ENCODE measurements at regions not wholly inside any gene's neighbourhood (a gene's known extent, or its start where the extent isn't known, plus 50 kb on each side); places are given as distances from the start of the nearest gene placed in this dataset.

DNA sequence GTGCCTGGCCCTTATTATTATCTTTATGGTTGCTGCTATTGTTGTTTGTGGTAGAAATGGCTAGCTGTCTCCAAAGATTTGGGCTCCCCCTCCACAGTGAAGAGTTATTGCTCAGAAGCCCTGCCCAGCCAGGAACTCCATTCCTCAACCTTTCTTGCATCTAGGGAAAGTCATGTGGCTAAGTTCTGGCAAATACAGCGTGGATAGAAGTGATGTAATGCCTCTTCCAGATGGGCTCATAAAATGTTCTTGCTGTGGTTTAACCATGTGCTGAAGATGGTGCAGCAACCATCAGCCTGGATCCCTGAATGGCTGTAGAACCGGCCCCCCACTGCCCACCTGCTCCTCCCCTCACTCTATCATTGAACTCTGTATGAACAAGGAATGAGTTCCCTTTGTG is 203.5 kb upstream of the E2F8 start:
- Histone ChIP-seq H3K27me3 (replicated peaks) (no peaks in the 10 kb centered on the region), H3K27ac (no peak overlapping the region), H3K4me3 (ENCODE audit: low read depth, low read length) (no peak overlapping the region), H3K36me3 (replicated peaks) (no peaks in the 10 kb centered on the region)
- in situ Hi-C loops (cut with HindIII; ENCODE audit: low pct_ligation_motif_present, low sequenced_read_pairs) = no loop called here
- TF ChIP-seq, protein P1, sequence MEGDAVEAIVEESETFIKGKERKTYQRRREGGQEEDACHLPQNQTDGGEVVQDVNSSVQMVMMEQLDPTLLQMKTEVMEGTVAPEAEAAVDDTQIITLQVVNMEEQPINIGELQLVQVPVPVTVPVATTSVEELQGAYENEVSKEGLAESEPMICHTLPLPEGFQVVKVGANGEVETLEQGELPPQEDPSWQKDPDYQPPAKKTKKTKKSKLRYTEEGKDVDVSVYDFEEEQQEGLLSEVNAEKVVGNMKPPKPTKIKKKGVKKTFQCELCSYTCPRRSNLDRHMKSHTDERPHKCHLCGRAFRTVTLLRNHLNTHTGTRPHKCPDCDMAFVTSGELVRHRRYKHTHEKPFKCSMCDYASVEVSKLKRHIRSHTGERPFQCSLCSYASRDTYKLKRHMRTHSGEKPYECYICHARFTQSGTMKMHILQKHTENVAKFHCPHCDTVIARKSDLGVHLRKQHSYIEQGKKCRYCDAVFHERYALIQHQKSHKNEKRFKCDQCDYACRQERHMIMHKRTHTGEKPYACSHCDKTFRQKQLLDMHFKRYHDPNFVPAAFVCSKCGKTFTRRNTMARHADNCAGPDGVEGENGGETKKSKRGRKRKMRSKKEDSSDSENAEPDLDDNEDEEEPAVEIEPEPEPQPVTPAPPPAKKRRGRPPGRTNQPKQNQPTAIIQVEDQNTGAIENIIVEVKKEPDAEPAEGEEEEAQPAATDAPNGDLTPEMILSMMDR (IDR thresholded peaks at IDR 0.05; ENCODE audit: low read depth, low read length, missing control alignments) = no peak
- DNase-seq = no peak

DNA sequence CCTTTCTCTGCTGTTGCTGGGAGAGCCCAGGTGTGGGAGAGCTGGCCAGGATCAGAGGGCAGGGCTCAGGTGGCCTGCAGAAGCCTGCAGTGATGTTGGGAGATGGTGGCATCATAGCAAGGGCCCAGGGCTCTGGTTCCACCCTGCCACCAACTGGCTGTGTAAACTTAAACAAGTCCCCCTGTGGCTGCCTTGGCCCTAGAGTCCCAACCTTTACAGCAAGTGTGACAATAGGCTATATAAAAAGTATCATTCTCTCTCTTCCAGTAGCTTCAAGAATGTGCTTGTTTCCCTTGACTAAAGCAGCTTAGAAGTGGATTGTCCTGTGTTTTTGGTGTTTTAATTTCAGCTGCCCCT is 201.8 kb upstream of the E2F8 start:
- no peak for DNase-seq
- in situ Hi-C loops (cut with HindIII; ENCODE audit: low pct_ligation_motif_present, low sequenced_read_pairs) = no loop called here
- Histone ChIP-seq H3K27ac (no peak overlapping the region), H3K4me3 (ENCODE audit: low read depth, low read length) (no peak overlapping the region), H3K36me3 (replicated peaks) (no peaks in the 10 kb centered on the region), H3K27me3 (replicated peaks) (no peaks in the 10 kb centered on the region)
- TF ChIP-seq, protein P1 (IDR thresholded peaks at IDR 0.05; ENCODE audit: low read depth, low read length, missing control alignments) = no peak

DNA sequence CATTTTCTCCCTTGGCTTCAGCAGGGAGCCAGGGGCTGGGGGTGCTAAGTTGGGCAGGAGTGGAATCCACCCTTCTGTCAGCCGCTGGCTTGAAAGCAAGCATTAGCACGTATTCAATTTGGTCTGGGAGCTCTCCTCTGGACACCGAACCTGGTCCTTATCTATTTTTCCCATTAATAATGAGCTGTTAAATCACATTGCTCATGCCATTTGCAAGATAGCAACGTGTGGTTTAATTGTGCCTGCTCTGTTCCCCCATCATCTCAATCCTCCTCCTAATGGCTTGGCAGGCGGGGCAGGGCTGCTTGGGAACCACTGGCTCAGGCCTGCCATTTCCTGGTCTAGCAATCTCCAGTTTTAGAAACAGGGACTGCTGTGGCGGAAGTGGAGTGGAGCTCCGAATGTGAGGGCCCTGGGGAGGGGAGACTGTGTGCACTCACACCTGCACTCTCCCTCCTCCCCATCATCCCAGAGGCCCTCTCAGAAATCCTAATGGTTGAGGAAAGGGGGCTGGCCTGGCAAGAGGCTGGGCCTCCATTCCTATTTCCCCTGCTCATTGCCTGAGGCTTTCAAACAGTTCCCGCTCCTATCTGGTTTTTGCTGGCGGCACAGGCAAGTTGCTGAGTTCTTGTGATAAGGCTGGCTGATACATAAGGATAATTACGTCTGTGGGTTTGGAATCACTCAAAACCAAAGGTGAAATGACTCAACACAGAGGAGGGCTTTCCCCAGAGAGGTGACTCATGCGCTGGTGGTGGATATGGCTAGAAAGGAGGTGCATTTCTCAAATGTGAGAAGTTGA is 201.2 kb upstream of the E2F8 start:
- DNase-seq = peak; percentile 97
- no peak overlapping the region for H3K4me3 ChIP-seq (ENCODE audit: low read depth, low read length)
- peak overlapping the region; percentile 37 for H3K27ac ChIP-seq

DNA sequence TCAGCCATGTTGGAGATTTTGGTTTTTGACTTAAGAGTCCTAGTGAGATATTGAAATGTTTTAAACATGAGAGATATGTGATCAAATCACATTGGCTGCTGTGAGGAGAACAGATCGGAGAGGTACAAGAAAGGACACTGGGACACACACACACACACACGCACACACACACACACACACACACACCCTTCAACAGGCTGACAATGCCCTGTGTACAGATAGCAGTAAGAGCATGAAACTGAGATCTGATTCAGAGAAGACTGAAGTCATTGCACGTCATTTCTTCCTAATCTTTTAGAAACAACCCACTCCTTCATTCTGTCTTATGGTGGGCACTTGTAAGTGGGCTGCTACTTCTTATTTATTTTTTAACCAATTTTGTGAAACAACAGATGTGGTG is 200.5 kb upstream of the E2F8 start:
- no peak for DNase-seq
- Histone ChIP-seq H3K27ac (no peak overlapping the region), H3K36me3 (replicated peaks) (no peaks in the 10 kb centered on the region), H3K27me3 (replicated peaks) (no peaks in the 10 kb centered on the region), H3K4me3 (ENCODE audit: low read depth, low read length) (no peak overlapping the region)
- TF ChIP-seq, protein P1 (IDR thresholded peaks at IDR 0.05; ENCODE audit: low read depth, low read length, missing control alignments) = no peak
- in situ Hi-C loops (cut with HindIII; ENCODE audit: low pct_ligation_motif_present, low sequenced_read_pairs) = no loop called here

More for the DNA sequence above, 201.2 kb upstream of the E2F8 start:
- TF ChIP-seq, protein P1 (IDR thresholded peaks at IDR 0.05; ENCODE audit: low read depth, low read length, missing control alignments) = no peak
- H3K27me3 ChIP-seq (replicated peaks) = no peaks in the 10 kb centered on the region
- in situ Hi-C loops (cut with HindIII; ENCODE audit: low pct_ligation_motif_present, low sequenced_read_pairs) = no loop called here
- H3K36me3 ChIP-seq (replicated peaks) = no peaks in the 10 kb centered on the region

DNA sequence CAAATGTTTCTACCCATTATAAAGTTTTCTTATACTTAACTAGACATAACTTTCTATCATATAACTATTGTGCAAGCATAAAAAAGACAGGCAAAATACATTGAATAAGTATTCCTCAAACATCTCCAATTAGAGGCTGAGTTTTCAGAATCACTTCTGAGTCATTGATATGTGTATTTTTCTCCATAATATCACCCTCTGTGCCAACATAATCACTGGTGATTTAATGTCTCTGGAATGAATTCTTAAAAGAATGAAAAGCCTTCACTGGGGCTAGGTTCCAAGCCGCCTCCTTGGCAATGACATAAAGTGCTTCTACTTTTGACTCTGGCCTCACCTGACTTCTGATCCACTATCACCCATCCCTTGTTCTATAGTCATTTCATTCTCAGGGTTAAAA is 197.0 kb upstream of the E2F8 start:
- DNase-seq = peak; percentile 55
- Histone ChIP-seq H3K36me3 (replicated peaks) (no peaks in the 10 kb centered on the region), H3K27me3 (replicated peaks) (no peaks in the 10 kb centered on the region), H3K27ac (no peak overlapping the region), H3K4me3 (ENCODE audit: low read depth, low read length) (no peak overlapping the region)
- in situ Hi-C loops (cut with HindIII; ENCODE audit: low pct_ligation_motif_present, low sequenced_read_pairs) = no loop called here
- TF ChIP-seq, protein P1 (IDR thresholded peaks at IDR 0.05; ENCODE audit: low read depth, low read length, missing control alignments) = no peak

DNA sequence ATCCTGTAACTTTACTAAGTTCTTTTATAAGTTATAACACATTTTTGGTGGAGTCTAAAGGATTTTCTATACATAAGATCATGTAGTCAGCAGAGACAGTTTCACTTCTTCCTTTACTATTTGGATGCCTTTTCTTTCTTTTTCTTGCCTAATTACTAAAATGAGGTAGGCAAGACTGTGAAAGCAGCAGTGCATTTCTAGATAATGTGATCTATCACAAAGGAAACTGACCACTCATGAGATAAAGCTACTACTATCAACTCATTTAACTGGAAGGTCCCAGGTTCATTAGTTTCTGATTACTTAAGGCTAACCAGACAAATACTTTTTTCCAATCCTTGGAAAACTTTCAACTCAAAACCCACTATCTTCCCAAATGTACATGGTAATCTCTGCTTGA is 196.2 kb upstream of the E2F8 start:
- no peak overlapping the region for H3K4me3 ChIP-seq (ENCODE audit: low read depth, low read length)
- no peak for DNase-seq
- H3K27me3 ChIP-seq (replicated peaks) = no peaks in the 10 kb centered on the region
- H3K36me3 ChIP-seq (replicated peaks) = no peaks in the 10 kb centered on the region
- TF ChIP-seq, protein P1 (IDR thresholded peaks at IDR 0.05; ENCODE audit: low read depth, low read length, missing control alignments) = no peak
- in situ Hi-C loops (cut with HindIII; ENCODE audit: low pct_ligation_motif_present, low sequenced_read_pairs) = no loop called here
- no peak overlapping the region for H3K27ac ChIP-seq

Data from brain microvascular endothelial cell (primary cell).